Testis (tissue), 2 donors: ENCODE measurements at regions not wholly inside any gene's neighbourhood (a gene's known extent, or its start where the extent isn't known, plus 50 kb on each side); places are given as distances from the start of the nearest gene placed in this dataset.
"Not testable (repeated sequence)": the region's sequence is repeated elsewhere in the genome, so short reads cannot be mapped to it uniquely, and the experiment has no call there.

Experiments used
- DNase-seq: peaks from one replicate; pipeline ENCODE4 v3.0.0-alpha.2; 2019
- H3K27ac ChIP-seq, 2 donors: fragments of 200-600 bp; sonication (generic); one replicate each; pipeline ENCODE4 v1.5.1; 2019
- H3K27me3 ChIP-seq: fragments of 200-600 bp; sonication (generic); one replicate; pipeline ENCODE4 v1.5.1; 2019
- H3K36me3 ChIP-seq: fragments of 200-600 bp; sonication (generic); one replicate; pipeline ENCODE4 v1.5.1; 2017; ENCODE audit warnings: low read depth; ENCODE audit errors: missing control alignments
- H3K4me1 ChIP-seq: fragments of 200-600 bp; sonication (generic); one replicate; pipeline ENCODE4 v1.5.1; 2019
- H3K4me3 ChIP-seq, 2 donors: fragments of 200-600 bp; sonication (generic); one replicate each; pipeline ENCODE4 v1.5.1; 2017 to 2019
- H3K9me3 ChIP-seq: fragments of 200-600 bp; sonication (generic); one replicate; pipeline ENCODE4 v1.5.1; 2017
- CTCF ChIP-seq, 3 experiments: fragments of 450-650 bp in 2 of 3; fragments of 200-600 bp in 1 of 3; sonication (generic) in 1 of 3; IDR thresholded peaks; one replicate each; pipeline ENCODE4 v1.5.1; 2016 to 2019; ENCODE audit warnings: antibody characterized with exemption in 3 of 3, mild to moderate bottlenecking in 2 of 3, moderate library complexity in 1 of 3
- POLR2A ChIP-seq: fragments of 450-650 bp; IDR thresholded peaks from one replicate; pipeline ENCODE4 v1.6.1; 2017; ENCODE audit warnings: antibody characterized with exemption, mild to moderate bottlenecking, moderate library complexity
- WGBS, 2 donors: methylation state at CpG; one replicate each; pipeline ENCODE4 v1.1.5; 2018; 5-methylcytosine and 5-hydroxymethylcytosine counted together
- intact Hi-C: fragments of 100-400 bp; cut with DNase I; formaldehyde crosslinking; loops from one replicate; pipeline ENCODE4 v1.15.1; 2023; ENCODE audit warnings: low total_unique reads

GRCh38 chr18:6570581-6571238 lies 156.0 kb upstream of the L3MBTL4 start:
- intact Hi-C loops: no loop called here
- H3K4me1 ChIP-seq: no peaks in the 10 kb centered on the region
- no peak overlapping the region for H3K27ac ChIP-seq
- H3K27me3 ChIP-seq: no peaks in the 10 kb centered on the region
- no peaks in the 10 kb centered on the region for H3K36me3 ChIP-seq
- no peak overlapping the region for H3K4me3 ChIP-seq
- WGBS, 2 donors: 89 to 96% methylated on average over 4 of the region's 4 CpGs
- H3K9me3 ChIP-seq: no peaks in the 10 kb centered on the region
- TF ChIP-seq CTCF (IDR thresholded peaks at IDR 0.05) (no peak), POLR2A (no peak)
- DNase-seq: no peak

GRCh38 chr18:6571239-6571602 lies 156.5 kb upstream of the L3MBTL4 start:
- Histone ChIP-seq H3K36me3 (no peaks in the 10 kb centered on the region), H3K27ac (no peak overlapping the region)
- WGBS, 2 donors: 67 to 85% methylated on average over 1 to 3 of the region's 3 CpGs

GRCh38 chr18:6572192-6572591 lies 157.3 kb upstream of the ARHGAP28 start:
- H3K36me3 ChIP-seq, H3K4me3 ChIP-seq, DNase-seq, H3K27me3 ChIP-seq, H3K27ac ChIP-seq, intact Hi-C loops, H3K4me1 ChIP-seq, H3K9me3 ChIP-seq: not testable (repeated sequence)
- WGBS, 2 donors: 92 to 95% methylated on average over 7 of the region's 7 CpGs

More at GRCh38 chr18:6571239-6571602, 156.5 kb upstream of the L3MBTL4 start:
- intact Hi-C loops: no loop called here
- no peaks in the 10 kb centered on the region for H3K4me1 ChIP-seq
- H3K9me3 ChIP-seq: no peaks in the 10 kb centered on the region
- DNase-seq: no peak
- H3K27me3 ChIP-seq: no peaks in the 10 kb centered on the region
- TF ChIP-seq CTCF (IDR thresholded peaks at IDR 0.05) (no peak), POLR2A (no peak)
- no peak overlapping the region for H3K4me3 ChIP-seq

- WGBS, 2 donors: 89% methylated on average over 1 of the region's 1 CpG
- Histone ChIP-seq H3K9me3 (no peaks in the 10 kb centered on the region), H3K4me3 (no peak overlapping the region), H3K36me3 (no peaks in the 10 kb centered on the region), H3K4me1 (no peaks in the 10 kb centered on the region), H3K27ac (no peak overlapping the region), H3K27me3 (no peaks in the 10 kb centered on the region)
- DNase-seq: no peak
- intact Hi-C loops: no loop called here
- no peak for TF ChIP-seq POLR2A
- TF ChIP-seq CTCF (IDR thresholded peaks at IDR 0.05): no peak
These were observed 154.9 kb upstream of the ARHGAP28 start for GRCh38 chr18:6574631-6575030.

GRCh38 chr18:6575908-6576307 lies 153.6 kb upstream of the ARHGAP28 start:
- Histone ChIP-seq H3K27ac (no peak overlapping the region), H3K9me3 (no peaks in the 10 kb centered on the region), H3K27me3 (no peaks in the 10 kb centered on the region), H3K4me1 (no peaks in the 10 kb centered on the region), H3K36me3 (no peaks in the 10 kb centered on the region), H3K4me3 (no peak overlapping the region)
- TF ChIP-seq CTCF (IDR thresholded peaks at IDR 0.05): no peak
- TF ChIP-seq POLR2A: no peak
- intact Hi-C loops: no loop called here
- DNase-seq: no peak
- WGBS, 2 donors: 88 to 92% methylated on average over 10 of the region's 10 CpGs
